Upper lobe of right lung (tissue), 1 donor: ENCODE measurements at regions not wholly inside any gene's neighbourhood (a gene's known extent, or its start where the extent isn't known, plus 50 kb on each side); places are given as distances from the start of the nearest gene placed in this dataset.
A peak's percentile ranks its signal among the peaks of the same experiment; 100 is the strongest.

Experiments used
- ATAC-seq: fragments of 200-7000 bp; cut with Tn5 transposase; one replicate; pipeline ENCODE4 v1.9.1; 2020; ENCODE audit warnings: mild to moderate bottlenecking, moderate library complexity
- DNase-seq: peaks from one replicate; pipeline ENCODE4 v3.0.0-alpha.2; 2020
- H3K27ac ChIP-seq: fragments of 200-600 bp; one replicate; pipeline ENCODE4 v1.8.0; 2022
- H3K27me3 ChIP-seq: fragments of 200-600 bp; one replicate; pipeline ENCODE4 v1.8.0; 2022; ENCODE audit warnings: mild to moderate bottlenecking
- H3K36me3 ChIP-seq: fragments of 200-600 bp; one replicate; pipeline ENCODE4 v1.8.0; 2022
- H3K4me1 ChIP-seq: fragments of 200-600 bp; one replicate; pipeline ENCODE4 v1.8.0; 2022
- H3K4me3 ChIP-seq: fragments of 200-600 bp; one replicate; pipeline ENCODE4 v1.8.0; 2022; ENCODE audit warnings: mild to moderate bottlenecking
- H3K9me3 ChIP-seq: fragments of 200-600 bp; one replicate; pipeline ENCODE4 v1.8.0; 2022
- CTCF ChIP-seq: fragments of 200-600 bp; IDR thresholded peaks from one replicate; pipeline ENCODE4 v1.8.0; 2022; ENCODE audit warnings: antibody characterized with exemption
- intact Hi-C: fragments of 100-400 bp; cut with DNase I; formaldehyde crosslinking; loops from one replicate; pipeline ENCODE4 v1.11.0; 2022
- donor health status: DM: no; HTN: yes; CAD: no; lungs with severe emphysema.

DNA sequence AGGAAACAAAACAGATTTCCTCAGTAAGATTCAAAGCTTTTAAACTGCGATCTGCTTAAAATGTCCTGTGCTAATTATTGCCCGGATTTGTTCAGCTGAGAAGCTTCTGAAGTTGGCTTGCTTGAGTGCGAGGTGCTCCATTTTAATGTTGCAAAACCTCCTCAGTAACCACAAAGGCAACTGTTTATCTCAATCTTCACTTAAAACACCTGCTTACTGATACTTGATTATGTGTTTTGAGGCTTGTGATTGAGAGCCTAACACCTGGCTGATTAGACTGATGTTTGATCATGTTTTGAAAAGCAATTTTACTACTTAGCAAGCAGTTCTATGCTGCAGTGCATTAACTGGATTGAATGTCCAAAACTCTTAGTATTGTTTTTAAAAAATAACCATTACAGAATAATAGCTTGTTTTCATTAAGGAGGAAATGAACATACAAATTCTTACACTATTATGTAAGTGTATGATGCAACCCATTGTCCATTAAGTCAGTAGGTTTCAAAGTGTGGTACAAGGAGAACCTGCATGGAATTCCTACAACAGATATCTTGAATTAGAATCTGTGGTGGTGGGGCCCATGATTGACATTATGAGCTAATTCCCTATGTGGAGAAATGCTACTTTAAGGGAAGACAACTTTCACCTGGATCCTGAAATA, 96.9 kb upstream of the FAM180A start:
- ATAC-seq (no peak), DNase-seq (no peak)
- no peak overlapping the region for H3K27ac ChIP-seq
- TF ChIP-seq CTCF = no peak
- H3K9me3 ChIP-seq = no peaks in the 10 kb centered on the region
- H3K4me3 ChIP-seq = no peak overlapping the region
- intact Hi-C loops = no loop called here
- H3K4me1 ChIP-seq = no peaks in the 10 kb centered on the region
- H3K27me3 ChIP-seq = no peaks in the 10 kb centered on the region
- H3K36me3 ChIP-seq = no peaks in the 10 kb centered on the region

- DNase-seq (no peak), ATAC-seq (no peak)
- TF ChIP-seq CTCF = no peak
- no peaks in the 10 kb centered on the region for H3K27me3 ChIP-seq
- H3K36me3 ChIP-seq = no peaks in the 10 kb centered on the region
- no peaks in the 10 kb centered on the region for H3K4me1 ChIP-seq
- H3K4me3 ChIP-seq = no peak overlapping the region
- no peak overlapping the region for H3K27ac ChIP-seq
- H3K9me3 ChIP-seq = no peaks in the 10 kb centered on the region
- intact Hi-C loops = no loop called here
Observed at GRCh38 chr7:135844903-135845302, 96.3 kb upstream of the FAM180A start.

GRCh38 chr7:135843214-135843613, 94.6 kb upstream of the FAM180A start:
- no peaks in the 10 kb centered on the region for H3K9me3 ChIP-seq
- no peak overlapping the region for H3K4me3 ChIP-seq
- no peaks in the 10 kb centered on the region for H3K36me3 ChIP-seq
- H3K4me1 ChIP-seq = no peaks in the 10 kb centered on the region
- DNase-seq (no peak), ATAC-seq (peak; percentile 51)
- TF ChIP-seq CTCF = no peak
- intact Hi-C loops = no loop called here
- H3K27me3 ChIP-seq = no peaks in the 10 kb centered on the region
- no peak overlapping the region for H3K27ac ChIP-seq

DNA sequence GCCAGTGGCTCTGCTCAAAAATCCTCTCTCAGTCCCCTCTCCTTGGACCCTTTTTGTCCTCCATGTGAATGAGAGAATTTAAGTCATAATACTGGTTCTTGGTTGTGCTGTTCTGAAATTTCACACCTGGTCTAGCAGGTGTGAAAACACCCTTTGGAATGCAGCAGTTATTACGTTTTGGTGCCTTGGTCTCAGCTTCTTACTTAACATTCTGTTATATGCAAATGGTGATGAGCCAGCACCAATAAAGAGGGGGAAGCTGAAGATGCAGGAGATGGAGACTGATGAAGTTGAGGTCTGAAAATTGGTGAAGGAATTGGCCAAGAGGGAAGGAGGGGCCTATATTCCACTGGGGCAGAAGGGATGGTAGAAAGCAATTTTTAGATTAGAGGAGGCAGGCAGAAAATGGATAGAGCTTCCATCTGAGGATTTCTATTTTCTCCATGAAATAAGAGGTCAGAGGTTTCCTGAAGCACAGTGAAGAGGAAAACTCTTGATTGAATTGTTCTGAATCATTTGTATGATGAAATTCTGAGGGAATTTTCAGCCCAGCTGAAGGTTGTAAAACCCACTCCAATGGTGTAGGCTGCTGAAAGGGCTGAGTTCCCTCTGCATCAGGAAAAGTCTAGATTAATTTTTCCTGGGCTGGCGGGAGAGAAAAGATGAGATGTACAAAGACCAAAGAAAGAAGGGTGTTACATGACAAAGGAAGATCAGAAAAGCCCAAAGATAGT, 94.0 kb upstream of the FAM180A start:
- no peak for TF ChIP-seq CTCF
- DNase-seq = no peak
- H3K27me3 ChIP-seq = no peaks in the 10 kb centered on the region
- no peak for ATAC-seq
- no peak overlapping the region for H3K4me3 ChIP-seq
- H3K36me3 ChIP-seq = no peaks in the 10 kb centered on the region
- intact Hi-C loops = no loop called here
- no peaks in the 10 kb centered on the region for H3K9me3 ChIP-seq
- no peak overlapping the region for H3K27ac ChIP-seq
- no peaks in the 10 kb centered on the region for H3K4me1 ChIP-seq

- TF ChIP-seq CTCF = no peak
- Histone ChIP-seq H3K27ac (no peak overlapping the region), H3K4me1 (no peaks in the 10 kb centered on the region), H3K4me3 (no peak overlapping the region), H3K27me3 (no peaks in the 10 kb centered on the region), H3K36me3 (no peaks in the 10 kb centered on the region), H3K9me3 (no peaks in the 10 kb centered on the region)
- intact Hi-C loops = no loop called here
- ATAC-seq (no peak), DNase-seq (no peak)
Observed at GRCh38 chr7:135840591-135840990, 92.0 kb upstream of the FAM180A start.
